ENCODE measurements at regions not wholly inside any gene's neighbourhood (a gene's known extent, or its start where the extent isn't known, plus 50 kb on each side); places are given as distances from the start of the nearest gene placed in this dataset.

- DNase-seq (ENCODE audit: low read depth in 4 of 4, low spot score in 3 of 4) = no peak
Measured at GRCh38 chr2:177314722-177315264, 50.3 kb upstream of the NFE2L2 start.

GRCh38 chr2:177315364-177315763 is 50.8 kb upstream of the NFE2L2 start:
- DNase-seq (ENCODE audit: low read depth in 4 of 4, low spot score in 3 of 4) = no peak

GRCh38 chr2:177316756-177317155 is 52.2 kb upstream of the NFE2L2 start:
- no peak for DNase-seq (ENCODE audit: low read depth in 4 of 4, low spot score in 3 of 4)

GRCh38 chr2:177317443-177317842 is 52.9 kb upstream of the NFE2L2 start:
- no peak for DNase-seq (ENCODE audit: low read depth in 4 of 4, low spot score in 3 of 4)

- no peak for DNase-seq (ENCODE audit: low read depth in 4 of 4, low spot score in 3 of 4)
Measured at GRCh38 chr2:177317857-177318256, 53.3 kb upstream of the NFE2L2 start.

- no peak for DNase-seq (ENCODE audit: low read depth in 4 of 4, low spot score in 3 of 4)
Measured at GRCh38 chr2:177318613-177319012, 54.1 kb upstream of the NFE2L2 start.

- no peak for DNase-seq (ENCODE audit: low read depth in 4 of 4, low spot score in 3 of 4)
Measured at GRCh38 chr2:177320596-177320995, 56.1 kb upstream of the NFE2L2 start.

- no peak for DNase-seq (ENCODE audit: low read depth in 4 of 4, low spot score in 3 of 4)
Measured at GRCh38 chr2:177322801-177323261, 58.3 kb upstream of the NFE2L2 start.

GRCh38 chr2:177324797-177325196 is 60.3 kb upstream of the NFE2L2 start:
- no peak for DNase-seq (ENCODE audit: low read depth in 4 of 4, low spot score in 3 of 4)

GRCh38 chr2:177325554-177325953 is 61.0 kb upstream of the NFE2L2 start:
- DNase-seq (ENCODE audit: low read depth in 4 of 4, low spot score in 3 of 4) = no peak

- no peak for DNase-seq (ENCODE audit: low read depth in 4 of 4, low spot score in 3 of 4)
Measured at GRCh38 chr2:177326005-177326404, 61.5 kb upstream of the NFE2L2 start.

GRCh38 chr2:177326591-177326990 is 62.1 kb upstream of the NFE2L2 start:
- DNase-seq (ENCODE audit: low read depth in 4 of 4, low spot score in 3 of 4) = no peak

GRCh38 chr2:177327009-177327408 is 62.5 kb upstream of the NFE2L2 start:
- no peak for DNase-seq (ENCODE audit: low read depth in 4 of 4, low spot score in 3 of 4)

GRCh38 chr2:177328056-177328455 is 63.5 kb upstream of the NFE2L2 start:
- DNase-seq (ENCODE audit: low read depth in 4 of 4, low spot score in 3 of 4) = no peak

GRCh38 chr2:177329064-177329463 is 63.5 kb upstream of the AGPS start:
- DNase-seq (ENCODE audit: low read depth in 4 of 4, low spot score in 3 of 4) = no peak

GRCh38 chr2:177331466-177331997 is 61.0 kb upstream of the AGPS start:
- no peak for DNase-seq (ENCODE audit: low read depth in 4 of 4, low spot score in 3 of 4)

GRCh38 chr2:177332026-177332991 is 60.3 kb upstream of the AGPS start:
- peak; percentile 62 to 87 (median 83) for DNase-seq (ENCODE audit: low read depth in 4 of 4, low spot score in 3 of 4)

- DNase-seq (ENCODE audit: low read depth in 4 of 4, low spot score in 3 of 4) = no peak
Measured at GRCh38 chr2:177332992-177333388, 59.6 kb upstream of the AGPS start.

- peak in 1 of 4 donors; percentile 44 for DNase-seq (ENCODE audit: low read depth in 4 of 4, low spot score in 3 of 4)
Measured at GRCh38 chr2:177334940-177335543, 57.5 kb upstream of the AGPS start.

GRCh38 chr2:177335917-177336450 is 56.6 kb upstream of the AGPS start:
- no peak for DNase-seq (ENCODE audit: low read depth in 4 of 4, low spot score in 3 of 4)

- DNase-seq (ENCODE audit: low read depth in 4 of 4, low spot score in 3 of 4) = no peak
Measured at GRCh38 chr2:177338177-177338721, 54.3 kb upstream of the AGPS start.

Measured in right renal pelvis (tissue), 4 donors.